Liver (tissue), 8 donors: ENCODE measurements at regions not wholly inside any gene's neighbourhood (a gene's known extent, or its start where the extent isn't known, plus 50 kb on each side); places are given as distances from the start of the nearest gene placed in this dataset.

Experiments
- DNase-seq: peaks from one replicate; pipeline ENCODE4 v3.0.0-alpha.2; 2017; ENCODE audit warnings: low spot score
- H3K27ac ChIP-seq, 2 donors: one replicate each; pipeline ENCODE4 v1.7.0; 2013; ENCODE audit warnings: inconsistent platforms in 2 of 2, low read length in 2 of 2, control low read depth in 1 of 2, low read depth in 1 of 2, mild to moderate bottlenecking in 1 of 2
- H3K27me3 ChIP-seq, 4 donors: one replicate each; pipeline versions ENCODE4 v1.6.1 to v1.7.0; 2013; ENCODE audit warnings: low read length in 3 of 4, inconsistent platforms in 1 of 4, mild to moderate bottlenecking in 1 of 4, moderate library complexity in 1 of 4; ENCODE audit not compliant: control insufficient read depth in 4 of 4, insufficient read depth in 4 of 4
- H3K36me3 ChIP-seq, 4 donors: one replicate each; pipeline versions ENCODE4 v1.6.1 to v1.7.0; 2013; ENCODE audit warnings: low read length in 3 of 4, mild to moderate bottlenecking in 3 of 4, low read depth in 1 of 4, moderate library complexity in 1 of 4; ENCODE audit not compliant: control insufficient read depth in 4 of 4, insufficient read depth in 3 of 4
- H3K4me1 ChIP-seq, 4 donors: one replicate each; pipeline versions ENCODE4 v1.6.1 to v1.7.0; 2013; ENCODE audit warnings: low read length in 3 of 4, mild to moderate bottlenecking in 3 of 4, moderate library complexity in 1 of 4; ENCODE audit not compliant: control insufficient read depth in 4 of 4, insufficient read depth in 4 of 4
- H3K4me3 ChIP-seq, 3 donors: one replicate each; pipeline versions ENCODE4 v1.6.1 to v1.7.0; 2013; ENCODE audit warnings: low read length in 3 of 3, control low read depth in 1 of 3, low read depth in 1 of 3, mild to moderate bottlenecking in 1 of 3
- H3K9ac ChIP-seq, 2 donors: one replicate each; pipeline ENCODE4 v1.7.0; 2013; ENCODE audit warnings: low read length in 2 of 2, mild to moderate bottlenecking in 2 of 2, moderate library complexity in 2 of 2, control low read depth in 1 of 2, low read depth in 1 of 2
- H3K9me3 ChIP-seq, 4 donors: one replicate each; pipeline versions ENCODE4 v1.6.1 to v1.7.0; 2013; ENCODE audit warnings: low read length in 3 of 4; ENCODE audit not compliant: control insufficient read depth in 4 of 4
- EGR1 ChIP-seq, 2 donors: IDR thresholded peaks; 2 replicates each; pipeline ENCODE4 v1.6.1; 2016 to 2018; ENCODE audit warnings: antibody characterized with exemption in 2 of 2, low read depth in 2 of 2
- FOXA1 ChIP-seq: IDR thresholded peaks from 2 replicates; pipeline ENCODE4 v1.6.1; 2016; ENCODE audit warnings: antibody characterized with exemption
- FOXA2 ChIP-seq: IDR thresholded peaks from 2 replicates; pipeline ENCODE4 v1.6.1; 2016; ENCODE audit warnings: antibody characterized with exemption
- GABPA ChIP-seq, 2 donors: IDR thresholded peaks in 1 of 2; conservative IDR thresholded peaks in 1 of 2; 2 replicates each; pipeline ENCODE4 v1.6.1; 2016; ENCODE audit warnings: antibody characterized with exemption in 2 of 2, mild to moderate bottlenecking in 1 of 2, moderate library complexity in 1 of 2
- HNF4A ChIP-seq, 2 donors: conservative IDR thresholded peaks; 2 replicates each; pipeline ENCODE4 v1.6.1; 2016; ENCODE audit warnings: antibody characterized with exemption in 2 of 2, mild to moderate bottlenecking in 2 of 2
- HNF4G ChIP-seq: IDR thresholded peaks from 2 replicates; pipeline ENCODE4 v1.6.1; 2016; ENCODE audit warnings: antibody characterized with exemption
- JUND ChIP-seq, 2 donors: IDR thresholded peaks; 2 replicates each; pipeline ENCODE4 v1.6.1; 2016; ENCODE audit warnings: antibody characterized with exemption in 2 of 2
- NR2F2 ChIP-seq: IDR thresholded peaks from 2 replicates; pipeline ENCODE4 v1.6.1; 2016; ENCODE audit warnings: antibody characterized with exemption
- RAD21 ChIP-seq, 2 donors: IDR thresholded peaks; 2 replicates each; pipeline ENCODE4 v1.6.1; 2016; ENCODE audit warnings: antibody characterized with exemption in 2 of 2, mild to moderate bottlenecking in 2 of 2
- RXRA ChIP-seq, 2 donors: IDR thresholded peaks; 2 replicates each; pipeline ENCODE4 v1.6.1; 2017 to 2018; ENCODE audit warnings: antibody characterized with exemption in 2 of 2, mild to moderate bottlenecking in 1 of 2
- SP1 ChIP-seq: IDR thresholded peaks from 2 replicates; pipeline ENCODE4 v1.6.1; 2018; ENCODE audit warnings: antibody characterized with exemption, mild to moderate bottlenecking
- TAF1 ChIP-seq: conservative IDR thresholded peaks from 2 replicates; pipeline ENCODE4 v1.6.1; 2016; ENCODE audit warnings: antibody characterized with exemption, mild to moderate bottlenecking
- YY1 ChIP-seq: IDR thresholded peaks from 2 replicates; pipeline ENCODE4 v1.6.1; 2016; ENCODE audit warnings: antibody characterized with exemption, mild to moderate bottlenecking
- WGBS: extraction: QIAGEN DNeasy Blood & Tissue Kit; methylation state at CpG from one replicate; pipeline ENCODE4 v1.1.7; 2013; 5-methylcytosine and 5-hydroxymethylcytosine counted together
- TF ChIP-seq, protein P1 (sequence below): fragments of 150-350 bp; IDR thresholded peaks from 2 replicates; pipeline ENCODE4 v1.5.1; 2017; ENCODE audit warnings: improper control_type of control experiment, low read depth, low read length; ENCODE audit not compliant: missing input control
- TF ChIP-seq, protein P2 (sequence below): IDR thresholded peaks from 2 replicates; pipeline ENCODE4 v1.6.1; 2016; ENCODE audit warnings: antibody characterized with exemption
- TF ChIP-seq, protein P3 (sequence below): IDR thresholded peaks from 2 replicates; pipeline ENCODE4 v1.6.1; 2016; ENCODE audit warnings: antibody characterized with exemption
- TF ChIP-seq, protein P4 (sequence below): IDR thresholded peaks from 2 replicates; pipeline ENCODE4 v1.6.1; 2016; ENCODE audit warnings: antibody characterized with exemption, mild to moderate bottlenecking
- TF ChIP-seq, protein P5 (sequence below): IDR thresholded peaks from 2 replicates; pipeline ENCODE4 v1.6.1; 2016; ENCODE audit warnings: antibody characterized with exemption
- donor health status: healthy.
- donor health status: healthy.
- donor health status: healthy.
- donor health status: healthy.
- donor health status: healthy.

DNA sequence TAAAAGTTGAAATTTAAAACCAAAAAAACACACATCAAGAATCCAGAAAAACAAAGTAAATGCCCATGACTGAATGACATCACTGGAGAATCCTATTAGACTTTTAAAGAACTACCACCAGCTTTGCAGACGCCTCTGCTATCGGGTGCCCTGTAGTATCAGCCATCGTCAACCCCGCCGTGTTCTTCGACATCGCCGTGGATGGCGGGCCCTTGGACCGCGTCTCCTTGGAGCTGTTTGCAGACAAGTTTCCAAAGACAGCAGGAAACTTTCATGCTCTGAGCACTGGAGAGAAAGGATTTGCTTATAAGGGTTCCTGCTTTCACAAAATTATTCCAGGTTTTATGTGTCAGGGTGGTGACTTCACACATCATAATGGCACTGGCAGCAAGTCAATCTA, 201.9 kb downstream of the DMAC1 start (continued):
- TF ChIP-seq, protein P1, sequence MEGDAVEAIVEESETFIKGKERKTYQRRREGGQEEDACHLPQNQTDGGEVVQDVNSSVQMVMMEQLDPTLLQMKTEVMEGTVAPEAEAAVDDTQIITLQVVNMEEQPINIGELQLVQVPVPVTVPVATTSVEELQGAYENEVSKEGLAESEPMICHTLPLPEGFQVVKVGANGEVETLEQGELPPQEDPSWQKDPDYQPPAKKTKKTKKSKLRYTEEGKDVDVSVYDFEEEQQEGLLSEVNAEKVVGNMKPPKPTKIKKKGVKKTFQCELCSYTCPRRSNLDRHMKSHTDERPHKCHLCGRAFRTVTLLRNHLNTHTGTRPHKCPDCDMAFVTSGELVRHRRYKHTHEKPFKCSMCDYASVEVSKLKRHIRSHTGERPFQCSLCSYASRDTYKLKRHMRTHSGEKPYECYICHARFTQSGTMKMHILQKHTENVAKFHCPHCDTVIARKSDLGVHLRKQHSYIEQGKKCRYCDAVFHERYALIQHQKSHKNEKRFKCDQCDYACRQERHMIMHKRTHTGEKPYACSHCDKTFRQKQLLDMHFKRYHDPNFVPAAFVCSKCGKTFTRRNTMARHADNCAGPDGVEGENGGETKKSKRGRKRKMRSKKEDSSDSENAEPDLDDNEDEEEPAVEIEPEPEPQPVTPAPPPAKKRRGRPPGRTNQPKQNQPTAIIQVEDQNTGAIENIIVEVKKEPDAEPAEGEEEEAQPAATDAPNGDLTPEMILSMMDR: no peak
- no peak for TF ChIP-seq RAD21 (IDR thresholded peaks at IDR 0.05)
- TF ChIP-seq EGR1 (IDR thresholded peaks at IDR 0.05; ENCODE audit: low read depth in 2 of 2): no peak

DNA sequence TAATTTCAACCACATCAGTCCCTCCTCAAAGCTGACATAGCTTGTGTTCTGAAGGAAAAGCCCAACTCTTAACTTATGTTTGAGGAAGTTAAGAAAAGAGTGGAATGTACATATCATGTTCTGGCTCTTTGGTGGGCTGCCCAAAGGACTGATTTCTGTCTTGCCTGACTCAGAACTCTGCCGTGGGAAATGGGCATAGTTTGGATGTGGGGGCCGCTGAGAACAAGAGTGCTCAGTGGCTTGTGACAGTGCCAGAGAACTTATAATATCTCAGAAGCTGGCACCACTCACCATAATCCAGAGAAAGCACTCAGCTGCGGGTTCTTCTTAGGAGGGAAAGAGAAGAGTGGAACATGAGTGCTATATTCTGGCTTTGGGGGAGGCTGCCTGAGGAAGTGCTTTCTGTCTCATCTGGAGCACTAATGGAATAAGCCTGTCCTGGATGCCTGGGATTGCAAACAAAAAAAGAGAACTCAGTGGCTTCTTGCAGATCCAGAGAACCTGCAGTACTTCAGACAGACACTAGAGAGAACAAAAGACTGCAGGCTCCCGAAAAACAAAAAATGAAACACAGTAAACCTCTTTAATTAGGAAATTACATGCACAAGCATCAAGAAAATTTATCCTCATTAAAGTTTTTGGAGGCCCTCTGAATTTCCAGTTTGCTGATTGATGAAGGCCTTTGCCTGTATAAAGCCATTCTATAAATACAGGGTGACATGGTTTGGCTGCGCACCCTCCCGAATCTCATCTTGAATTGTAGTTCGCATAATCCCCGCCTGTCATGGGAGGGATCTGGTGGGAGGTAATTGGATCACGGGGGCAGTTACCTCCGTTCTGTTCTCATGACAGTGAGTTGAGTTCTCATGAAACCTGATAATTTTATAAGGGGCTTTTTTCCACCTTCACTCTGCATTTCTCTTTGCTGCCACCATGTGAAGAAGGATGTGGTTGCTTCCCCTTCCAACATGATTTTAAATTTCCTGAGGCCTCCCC, 207.0 kb downstream of the DMAC1 start:
- H3K9me3 ChIP-seq: no peaks in the 10 kb centered on the region
- 58% methylated on average over 10 of the region's 10 CpGs for WGBS
- H3K4me1 ChIP-seq: no peaks in the 10 kb centered on the region
- no peak for DNase-seq
- H3K4me3 ChIP-seq: no peak overlapping the region
- peaks cover 0 to 4% (median 0%) of the 10 kb centered on the region in 4 donors for H3K27me3 ChIP-seq
- H3K9ac ChIP-seq: no peak overlapping the region
- H3K36me3 ChIP-seq: no peaks in the 10 kb centered on the region
- no peak overlapping the region for H3K27ac ChIP-seq
- TF ChIP-seq NR2F2: no peak
- no peak for TF ChIP-seq RAD21 (IDR thresholded peaks at IDR 0.05)
- no peak for TF ChIP-seq TAF1
- TF ChIP-seq, protein P2, sequence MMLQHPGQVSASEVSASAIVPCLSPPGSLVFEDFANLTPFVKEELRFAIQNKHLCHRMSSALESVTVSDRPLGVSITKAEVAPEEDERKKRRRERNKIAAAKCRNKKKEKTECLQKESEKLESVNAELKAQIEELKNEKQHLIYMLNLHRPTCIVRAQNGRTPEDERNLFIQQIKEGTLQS: no peak
- no peak for TF ChIP-seq SP1
- no peak for TF ChIP-seq FOXA2
- TF ChIP-seq, protein P3, sequence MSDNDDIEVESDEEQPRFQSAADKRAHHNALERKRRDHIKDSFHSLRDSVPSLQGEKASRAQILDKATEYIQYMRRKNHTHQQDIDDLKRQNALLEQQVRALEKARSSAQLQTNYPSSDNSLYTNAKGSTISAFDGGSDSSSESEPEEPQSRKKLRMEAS: no peak
- TF ChIP-seq FOXA1: no peak
- TF ChIP-seq, protein P4, sequence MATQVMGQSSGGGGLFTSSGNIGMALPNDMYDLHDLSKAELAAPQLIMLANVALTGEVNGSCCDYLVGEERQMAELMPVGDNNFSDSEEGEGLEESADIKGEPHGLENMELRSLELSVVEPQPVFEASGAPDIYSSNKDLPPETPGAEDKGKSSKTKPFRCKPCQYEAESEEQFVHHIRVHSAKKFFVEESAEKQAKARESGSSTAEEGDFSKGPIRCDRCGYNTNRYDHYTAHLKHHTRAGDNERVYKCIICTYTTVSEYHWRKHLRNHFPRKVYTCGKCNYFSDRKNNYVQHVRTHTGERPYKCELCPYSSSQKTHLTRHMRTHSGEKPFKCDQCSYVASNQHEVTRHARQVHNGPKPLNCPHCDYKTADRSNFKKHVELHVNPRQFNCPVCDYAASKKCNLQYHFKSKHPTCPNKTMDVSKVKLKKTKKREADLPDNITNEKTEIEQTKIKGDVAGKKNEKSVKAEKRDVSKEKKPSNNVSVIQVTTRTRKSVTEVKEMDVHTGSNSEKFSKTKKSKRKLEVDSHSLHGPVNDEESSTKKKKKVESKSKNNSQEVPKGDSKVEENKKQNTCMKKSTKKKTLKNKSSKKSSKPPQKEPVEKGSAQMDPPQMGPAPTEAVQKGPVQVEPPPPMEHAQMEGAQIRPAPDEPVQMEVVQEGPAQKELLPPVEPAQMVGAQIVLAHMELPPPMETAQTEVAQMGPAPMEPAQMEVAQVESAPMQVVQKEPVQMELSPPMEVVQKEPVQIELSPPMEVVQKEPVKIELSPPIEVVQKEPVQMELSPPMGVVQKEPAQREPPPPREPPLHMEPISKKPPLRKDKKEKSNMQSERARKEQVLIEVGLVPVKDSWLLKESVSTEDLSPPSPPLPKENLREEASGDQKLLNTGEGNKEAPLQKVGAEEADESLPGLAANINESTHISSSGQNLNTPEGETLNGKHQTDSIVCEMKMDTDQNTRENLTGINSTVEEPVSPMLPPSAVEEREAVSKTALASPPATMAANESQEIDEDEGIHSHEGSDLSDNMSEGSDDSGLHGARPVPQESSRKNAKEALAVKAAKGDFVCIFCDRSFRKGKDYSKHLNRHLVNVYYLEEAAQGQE: no peak
- TF ChIP-seq EGR1 (IDR thresholded peaks at IDR 0.05; ENCODE audit: low read depth in 2 of 2): no peak
- TF ChIP-seq, protein P5, sequence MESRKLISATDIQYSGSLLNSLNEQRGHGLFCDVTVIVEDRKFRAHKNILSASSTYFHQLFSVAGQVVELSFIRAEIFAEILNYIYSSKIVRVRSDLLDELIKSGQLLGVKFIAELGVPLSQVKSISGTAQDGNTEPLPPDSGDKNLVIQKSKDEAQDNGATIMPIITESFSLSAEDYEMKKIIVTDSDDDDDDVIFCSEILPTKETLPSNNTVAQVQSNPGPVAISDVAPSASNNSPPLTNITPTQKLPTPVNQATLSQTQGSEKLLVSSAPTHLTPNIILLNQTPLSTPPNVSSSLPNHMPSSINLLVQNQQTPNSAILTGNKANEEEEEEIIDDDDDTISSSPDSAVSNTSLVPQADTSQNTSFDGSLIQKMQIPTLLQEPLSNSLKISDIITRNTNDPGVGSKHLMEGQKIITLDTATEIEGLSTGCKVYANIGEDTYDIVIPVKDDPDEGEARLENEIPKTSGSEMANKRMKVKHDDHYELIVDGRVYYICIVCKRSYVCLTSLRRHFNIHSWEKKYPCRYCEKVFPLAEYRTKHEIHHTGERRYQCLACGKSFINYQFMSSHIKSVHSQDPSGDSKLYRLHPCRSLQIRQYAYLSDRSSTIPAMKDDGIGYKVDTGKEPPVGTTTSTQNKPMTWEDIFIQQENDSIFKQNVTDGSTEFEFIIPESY: no peak
- no peak for TF ChIP-seq HNF4A (conservative IDR thresholded peaks at IDR 0.05)
- TF ChIP-seq GABPA (IDR thresholded peaks at IDR 0.05 in 1 of 2, conservative IDR thresholded peaks at IDR 0.05 in 1 of 2): no peak
- TF ChIP-seq, protein P1: no peak
- TF ChIP-seq HNF4G: no peak
- no peak for TF ChIP-seq RXRA (IDR thresholded peaks at IDR 0.05)
- no peak for TF ChIP-seq YY1
- TF ChIP-seq JUND (IDR thresholded peaks at IDR 0.05): no peak
